LNCaP clone FGC (cell line): ENCODE measurements at regions not wholly inside any gene's neighbourhood (a gene's known extent, or its start where the extent isn't known, plus 50 kb on each side); places are given as distances from the start of the nearest gene placed in this dataset.

Source experiments
- DNase-seq: peaks from one replicate; pipeline ENCODE4 v3.0.0-alpha.2; 2011; ENCODE audit warnings: low read depth
- H3K4me3 ChIP-seq: 2 replicates; pipeline ENCODE4 v1.5.1; 2011; ENCODE audit warnings: mild to moderate bottlenecking, low read depth, low read length, control low read depth
- TF ChIP-seq, protein P1 (sequence below): IDR thresholded peaks from 2 replicates; pipeline ENCODE4 v1.5.1; 2012; ENCODE audit warnings: mild to moderate bottlenecking; ENCODE audit not compliant: control insufficient read depth, insufficient read depth; ENCODE audit errors: extremely low read depth

DNA sequence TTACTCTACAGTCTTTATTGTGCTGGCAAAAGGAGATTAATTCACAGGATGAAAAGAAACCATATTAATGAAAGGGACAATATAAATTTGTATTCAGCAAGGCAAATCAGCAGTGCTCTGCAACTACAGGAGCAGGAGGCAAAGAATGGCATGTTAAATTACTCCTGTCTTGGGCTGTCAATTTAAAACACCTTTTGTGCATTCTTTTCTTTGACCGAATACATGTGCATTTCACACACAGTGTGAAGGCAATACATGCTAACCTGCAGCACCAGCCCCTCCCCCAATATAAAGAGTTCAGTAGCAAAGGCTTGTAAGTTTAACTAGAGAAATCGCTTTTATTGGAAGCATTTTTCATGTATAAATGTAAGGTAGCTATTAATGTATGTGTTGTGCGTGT lies 275.2 kb upstream of the TOPAZ1 start:
- no peak overlapping the region for H3K4me3 ChIP-seq
- TF ChIP-seq, protein P1, sequence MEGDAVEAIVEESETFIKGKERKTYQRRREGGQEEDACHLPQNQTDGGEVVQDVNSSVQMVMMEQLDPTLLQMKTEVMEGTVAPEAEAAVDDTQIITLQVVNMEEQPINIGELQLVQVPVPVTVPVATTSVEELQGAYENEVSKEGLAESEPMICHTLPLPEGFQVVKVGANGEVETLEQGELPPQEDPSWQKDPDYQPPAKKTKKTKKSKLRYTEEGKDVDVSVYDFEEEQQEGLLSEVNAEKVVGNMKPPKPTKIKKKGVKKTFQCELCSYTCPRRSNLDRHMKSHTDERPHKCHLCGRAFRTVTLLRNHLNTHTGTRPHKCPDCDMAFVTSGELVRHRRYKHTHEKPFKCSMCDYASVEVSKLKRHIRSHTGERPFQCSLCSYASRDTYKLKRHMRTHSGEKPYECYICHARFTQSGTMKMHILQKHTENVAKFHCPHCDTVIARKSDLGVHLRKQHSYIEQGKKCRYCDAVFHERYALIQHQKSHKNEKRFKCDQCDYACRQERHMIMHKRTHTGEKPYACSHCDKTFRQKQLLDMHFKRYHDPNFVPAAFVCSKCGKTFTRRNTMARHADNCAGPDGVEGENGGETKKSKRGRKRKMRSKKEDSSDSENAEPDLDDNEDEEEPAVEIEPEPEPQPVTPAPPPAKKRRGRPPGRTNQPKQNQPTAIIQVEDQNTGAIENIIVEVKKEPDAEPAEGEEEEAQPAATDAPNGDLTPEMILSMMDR, result no peak
- DNase-seq, result no peak

DNA sequence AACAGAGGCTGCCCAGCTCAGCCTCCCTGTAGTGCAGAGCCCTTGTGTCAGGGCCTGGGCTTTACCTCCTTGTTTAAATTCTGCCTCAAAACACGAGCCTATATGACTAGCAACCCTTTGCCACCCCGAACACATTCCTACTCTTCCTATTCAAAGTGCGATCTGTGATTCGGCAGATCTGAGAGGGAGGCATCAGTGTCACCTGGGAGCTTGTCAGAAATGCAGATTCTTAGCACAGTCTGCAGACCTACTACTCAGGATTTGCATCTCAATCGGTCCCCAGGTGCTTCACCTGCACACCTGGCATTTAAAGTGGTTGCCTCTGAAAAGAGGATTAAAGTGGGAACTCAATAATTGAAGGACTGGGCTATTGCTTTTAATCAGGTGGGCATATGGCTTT lies 273.2 kb upstream of the TOPAZ1 start:
- TF ChIP-seq, protein P1, result no peak
- DNase-seq, result no peak
- no peak overlapping the region for H3K4me3 ChIP-seq

DNA sequence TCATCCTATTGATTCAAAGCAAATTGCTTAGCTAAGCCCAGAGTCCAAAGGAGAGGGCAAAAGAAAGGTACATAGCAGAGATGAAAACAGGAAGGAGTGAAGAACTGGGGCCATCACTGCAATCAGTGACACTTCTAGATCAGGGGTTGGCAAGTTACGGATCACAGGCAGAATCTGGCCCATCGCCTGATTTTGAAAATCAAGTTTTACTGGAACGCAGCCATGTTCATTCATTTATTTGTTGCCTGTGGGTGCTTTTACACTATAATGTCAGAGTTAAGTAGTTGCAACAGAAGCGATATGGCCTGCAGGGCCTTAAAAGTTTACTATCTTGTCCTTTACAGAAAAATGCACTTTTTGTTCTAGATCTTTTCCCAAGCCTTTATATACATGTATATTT lies 271.7 kb upstream of the TOPAZ1 start:
- TF ChIP-seq, protein P1, result no peak
- no peak overlapping the region for H3K4me3 ChIP-seq
- DNase-seq, result no peak

DNA sequence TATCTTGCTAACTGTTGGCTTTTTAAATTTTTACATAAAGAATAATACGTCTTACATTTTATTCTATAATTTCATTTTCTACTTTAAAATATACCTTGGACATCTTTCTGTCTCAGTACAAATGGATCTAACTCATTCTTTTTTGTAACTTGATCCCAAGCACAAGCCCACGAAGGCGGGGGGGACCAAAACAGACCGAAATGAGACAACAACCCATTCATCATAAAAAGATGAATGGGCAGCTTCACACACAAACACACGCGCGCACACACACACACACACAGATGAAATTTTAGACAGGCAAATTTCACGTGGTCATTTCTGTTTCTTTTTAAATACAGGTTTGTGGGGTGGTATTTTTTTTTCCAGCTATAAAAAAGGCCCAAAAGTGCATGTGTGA lies 271.3 kb upstream of the TOPAZ1 start:
- H3K4me3 ChIP-seq, result no peak overlapping the region
- DNase-seq, result no peak
- TF ChIP-seq, protein P1, result no peak

DNA sequence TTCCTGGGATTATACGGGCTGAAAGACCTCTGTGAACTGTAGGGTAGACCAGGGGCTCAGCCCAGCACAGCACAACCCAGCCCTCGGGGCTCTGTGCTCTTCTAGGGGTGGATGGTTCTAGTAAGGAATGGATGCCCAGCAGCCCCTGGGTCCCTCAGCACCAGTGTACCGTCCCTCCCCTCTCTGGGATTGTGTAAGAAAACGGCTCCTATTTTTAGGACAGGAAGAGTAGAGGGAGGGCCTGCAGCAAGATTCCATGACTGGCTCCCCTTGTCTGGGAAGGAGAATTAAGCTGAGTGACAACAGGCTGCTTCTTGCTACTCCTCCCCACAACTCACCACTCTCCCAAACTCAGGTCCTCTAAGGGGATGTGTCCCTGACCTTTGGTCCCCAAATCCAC lies 270.8 kb upstream of the TOPAZ1 start:
- TF ChIP-seq, protein P1, result no peak
- DNase-seq, result no peak
- H3K4me3 ChIP-seq, result no peak overlapping the region

DNA sequence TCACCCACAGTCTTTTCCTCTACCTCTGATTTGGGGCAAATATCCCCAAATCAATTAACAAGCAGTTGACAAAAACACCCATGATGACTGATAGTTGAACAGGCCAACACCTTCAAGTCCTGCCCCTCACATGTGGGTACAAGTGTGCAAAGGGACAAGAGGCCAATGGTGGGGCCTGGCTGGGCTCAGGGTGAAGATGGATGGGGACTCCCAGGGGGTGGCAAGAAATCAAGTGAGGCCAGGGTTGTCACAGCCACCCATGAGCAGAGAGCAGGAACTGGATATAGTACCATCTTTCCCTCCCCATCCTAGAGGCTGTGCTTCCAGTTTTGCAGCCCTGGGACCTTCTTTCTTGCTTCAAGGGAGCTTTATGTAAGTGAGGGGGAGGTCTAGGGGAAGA lies 270.2 kb upstream of the TOPAZ1 start:
- no peak overlapping the region for H3K4me3 ChIP-seq
- TF ChIP-seq, protein P1, result no peak
- no peak for DNase-seq

DNA sequence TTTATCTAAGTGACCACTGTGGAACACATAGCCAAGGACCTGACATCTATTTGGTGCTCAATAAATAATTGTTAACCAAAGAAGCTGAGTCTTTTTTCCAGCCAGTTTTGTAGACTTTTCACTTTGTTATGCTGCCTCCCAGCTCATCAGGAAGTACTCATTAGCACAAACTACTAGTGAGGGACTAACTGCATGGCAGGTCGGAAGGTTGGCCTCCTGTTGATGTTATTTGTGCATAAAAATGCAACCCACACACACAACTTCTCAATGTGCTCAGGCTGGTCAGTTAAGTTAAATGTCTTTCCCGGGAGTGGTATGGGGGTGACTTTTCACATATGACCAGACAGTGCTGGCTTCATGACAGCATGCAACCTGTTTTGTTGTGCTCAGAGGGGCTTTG lies 263.0 kb upstream of the TOPAZ1 start:
- H3K4me3 ChIP-seq, result no peak overlapping the region
- no peak for DNase-seq
- TF ChIP-seq, protein P1, result no peak
